ENCODE measurements at regions not wholly inside any gene's neighbourhood (a gene's known extent, or its start where the extent isn't known, plus 50 kb on each side); places are given as distances from the start of the nearest gene placed in this dataset.

DNA sequence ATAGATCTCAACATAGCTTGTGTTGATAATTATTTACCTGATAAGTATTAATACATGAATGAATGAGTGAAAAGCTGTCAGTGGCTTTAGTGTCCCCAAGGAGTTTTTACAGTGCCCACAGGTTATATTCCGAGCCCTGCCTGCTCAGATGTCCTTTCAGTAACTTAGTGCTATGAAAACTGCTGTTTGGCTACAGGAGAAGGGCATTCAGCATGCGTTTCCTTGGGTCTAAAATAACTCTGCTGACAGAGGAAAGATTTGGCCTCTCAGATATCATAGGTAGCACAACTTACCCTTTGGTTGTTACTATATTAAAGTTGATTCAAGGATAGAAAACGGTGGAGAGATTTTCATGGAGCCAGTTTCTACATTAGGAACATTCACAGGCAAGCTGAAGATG is 241.0 kb downstream of the ETAA1 start:
- H3K27ac Mint-ChIP-seq, result no peak overlapping the region
- H3K36me3 Mint-ChIP-seq, result no peaks in the 10 kb centered on the region
- no peaks in the 10 kb centered on the region for H3K27me3 Mint-ChIP-seq
- CTCF ChIA-PET, result no interaction called here
- no peak overlapping the region for H3K4me3 Mint-ChIP-seq
- no peaks in the 10 kb centered on the region for H3K9me3 Mint-ChIP-seq
- H3K4me1 Mint-ChIP-seq, result no peaks in the 10 kb centered on the region
- DNase-seq, result no peak

DNA sequence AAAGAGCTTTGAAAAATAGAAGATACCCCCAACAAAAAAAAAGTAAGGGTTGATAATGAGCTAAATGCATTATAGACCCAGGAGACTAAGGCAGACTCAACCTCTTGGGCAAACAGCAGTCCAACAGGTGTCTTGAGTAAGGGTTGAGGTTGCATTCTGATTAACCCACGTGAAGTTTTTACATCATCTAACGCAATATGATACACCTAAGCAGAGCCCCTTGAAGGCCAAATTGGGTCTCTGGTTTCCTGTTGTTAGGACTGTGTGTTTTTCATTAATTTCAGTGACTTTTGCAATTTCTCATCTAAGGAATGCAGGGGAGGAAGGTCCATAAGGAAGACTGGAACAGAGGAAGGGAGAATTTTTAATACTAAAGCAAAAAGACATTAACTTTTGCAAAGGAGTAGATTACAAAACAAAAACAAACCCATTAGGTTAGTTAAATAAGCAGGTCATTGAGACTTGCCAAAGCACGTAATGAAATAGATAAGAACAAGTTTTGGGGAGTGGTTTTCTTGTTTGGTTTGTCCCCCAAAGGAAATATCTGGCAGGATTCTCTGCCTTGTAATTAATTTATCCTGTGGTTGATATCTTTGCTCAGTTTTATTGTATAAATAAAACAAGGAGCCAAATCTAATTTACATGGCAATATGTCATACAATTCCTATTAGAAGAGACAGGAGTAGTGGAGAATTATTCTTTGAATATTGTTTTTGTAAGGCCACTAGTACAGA is 244.3 kb downstream of the ETAA1 start:
- H3K9me3 Mint-ChIP-seq, result peaks cover 2% of the 10 kb centered on the region
- H3K4me3 Mint-ChIP-seq, result no peak overlapping the region
- no peak overlapping the region for H3K27ac Mint-ChIP-seq
- H3K36me3 Mint-ChIP-seq, result no peaks in the 10 kb centered on the region
- H3K27me3 Mint-ChIP-seq, result no peaks in the 10 kb centered on the region
- CTCF ChIA-PET, result no interaction called here
- no peaks in the 10 kb centered on the region for H3K4me1 Mint-ChIP-seq
- no peak for DNase-seq

DNA sequence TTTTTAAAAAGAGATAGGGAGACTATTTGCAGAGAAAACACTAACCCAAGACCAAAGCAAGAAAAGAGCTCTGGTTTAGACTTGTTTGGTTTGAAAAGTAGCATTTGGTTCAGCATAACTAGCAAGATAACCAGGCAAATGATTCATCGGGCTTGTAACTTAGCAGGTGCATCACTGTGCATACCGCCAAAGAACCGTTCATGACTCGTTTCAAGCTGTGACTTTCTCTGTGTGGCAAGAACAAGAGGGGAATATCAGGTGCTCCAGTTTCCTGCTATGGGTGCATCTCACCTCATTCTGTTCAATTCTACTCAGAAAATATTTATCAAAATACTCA is 244.9 kb downstream of the ETAA1 start:
- DNase-seq, result no peak
- no peaks in the 10 kb centered on the region for H3K36me3 Mint-ChIP-seq
- no peaks in the 10 kb centered on the region for H3K4me1 Mint-ChIP-seq
- no peaks in the 10 kb centered on the region for H3K27me3 Mint-ChIP-seq
- H3K27ac Mint-ChIP-seq, result no peak overlapping the region
- H3K4me3 Mint-ChIP-seq, result no peak overlapping the region
- CTCF ChIA-PET, result no interaction called here
- H3K9me3 Mint-ChIP-seq, result peaks cover 6% of the 10 kb centered on the region

DNA sequence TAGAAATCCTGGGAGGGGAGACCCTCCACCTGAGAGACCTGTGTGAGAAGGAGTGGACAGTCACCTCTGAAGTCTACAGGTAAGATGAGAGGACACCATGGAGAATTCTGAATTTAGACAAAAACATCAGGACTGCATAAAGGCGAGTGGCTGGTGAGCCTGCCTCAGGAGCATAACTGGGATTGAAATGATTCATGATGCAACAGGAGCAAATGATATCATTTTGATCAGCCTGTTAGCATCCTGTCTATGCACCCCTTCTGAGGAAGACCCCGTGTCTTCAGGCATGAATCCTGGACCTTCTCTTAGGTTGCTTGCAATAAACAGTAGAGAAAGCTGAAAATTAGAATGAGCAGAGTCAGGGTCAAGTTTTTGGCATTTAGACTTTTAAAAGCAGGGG is 245.8 kb downstream of the ETAA1 start:
- Mint-ChIP-seq H3K9me3 (peaks cover 12% of the 10 kb centered on the region), H3K4me1 (no peaks in the 10 kb centered on the region), H3K27me3 (no peaks in the 10 kb centered on the region), H3K36me3 (no peaks in the 10 kb centered on the region), H3K27ac (no peak overlapping the region), H3K4me3 (no peak overlapping the region)
- CTCF ChIA-PET, result no interaction called here
- DNase-seq, result no peak

DNA sequence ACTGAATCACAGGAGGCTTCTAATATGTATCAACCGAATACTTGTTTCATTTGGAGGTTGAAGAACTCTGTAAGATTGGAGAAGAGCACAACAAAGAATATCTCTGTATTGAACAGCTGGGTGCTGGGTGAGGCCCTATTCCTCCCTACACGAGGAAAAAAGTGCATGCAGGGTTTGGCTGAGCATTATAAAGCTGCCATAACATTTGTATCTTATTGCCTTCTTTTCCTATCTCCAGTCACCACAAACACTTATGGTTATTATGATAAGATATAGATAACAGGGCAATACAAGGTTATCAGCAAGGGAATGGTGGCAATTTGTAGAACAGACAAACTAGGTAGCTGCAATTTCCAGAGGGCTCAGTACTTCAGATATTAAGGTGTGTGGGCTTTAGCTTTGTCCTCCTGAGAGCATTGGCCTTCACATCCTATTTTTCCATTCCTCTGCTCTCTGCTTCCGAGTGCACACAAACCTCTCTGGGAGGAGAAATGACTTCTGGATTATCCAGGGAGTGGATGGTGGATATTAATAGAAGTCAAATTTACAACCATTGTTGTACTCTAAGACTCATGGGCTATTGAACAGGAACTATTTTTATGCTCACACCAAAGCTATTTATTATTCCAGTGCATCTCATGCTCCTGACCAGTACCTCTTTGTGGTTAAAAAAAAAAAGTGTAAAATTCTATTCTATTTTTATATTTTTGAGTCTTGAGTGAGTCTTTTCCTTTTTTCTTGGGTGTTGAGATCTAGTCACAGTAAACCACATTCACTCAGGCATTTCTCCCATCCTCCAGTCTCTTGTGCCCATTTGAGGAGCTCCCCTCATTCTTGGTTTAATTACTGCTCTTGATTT is 248.4 kb downstream of the ETAA1 start:
- no peak overlapping the region for H3K4me3 Mint-ChIP-seq
- H3K4me1 Mint-ChIP-seq, result no peaks in the 10 kb centered on the region
- no peaks in the 10 kb centered on the region for H3K27me3 Mint-ChIP-seq
- H3K36me3 Mint-ChIP-seq, result no peaks in the 10 kb centered on the region
- DNase-seq, result no peak
- no peak overlapping the region for H3K27ac Mint-ChIP-seq
- H3K9me3 Mint-ChIP-seq, result peaks cover 13% of the 10 kb centered on the region
- CTCF ChIA-PET, result no interaction called here

DNA sequence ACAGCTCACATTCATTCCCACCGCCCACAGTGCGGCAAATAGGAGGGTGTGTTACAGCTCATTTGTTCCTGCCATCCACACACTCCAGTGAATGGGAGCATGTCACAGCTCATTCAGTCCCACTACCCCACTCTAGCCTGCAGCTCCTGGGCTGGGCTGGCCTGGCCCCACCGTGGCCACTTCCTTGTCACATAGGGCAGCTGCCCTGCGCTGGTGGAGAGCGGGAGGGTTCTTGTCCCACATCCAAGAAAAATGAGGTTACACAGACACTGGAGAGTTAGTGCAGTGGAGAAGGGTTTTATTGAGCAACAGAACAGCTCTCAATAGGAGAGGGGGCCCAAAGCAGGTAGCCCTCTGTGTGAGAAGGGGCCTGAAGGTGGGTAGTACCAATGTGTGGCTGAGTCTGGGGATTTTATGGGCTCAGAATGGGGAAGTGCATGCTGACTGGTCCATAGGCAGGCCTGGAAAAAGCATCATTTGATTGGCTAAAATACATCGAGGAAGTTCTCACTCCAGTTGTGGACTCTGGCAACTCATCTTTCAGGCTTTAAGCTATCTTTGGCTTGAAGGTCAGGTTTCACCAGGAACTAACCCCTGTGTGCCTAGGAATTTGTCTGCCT is 249.7 kb downstream of the ETAA1 start:
- H3K4me3 Mint-ChIP-seq, result no peak overlapping the region
- H3K27me3 Mint-ChIP-seq, result no peaks in the 10 kb centered on the region
- H3K4me1 Mint-ChIP-seq, result no peaks in the 10 kb centered on the region
- no peaks in the 10 kb centered on the region for H3K36me3 Mint-ChIP-seq
- DNase-seq, result no peak
- CTCF ChIA-PET, result no interaction called here
- H3K27ac Mint-ChIP-seq, result no peak overlapping the region
- H3K9me3 Mint-ChIP-seq, result peaks cover 13% of the 10 kb centered on the region

DNA sequence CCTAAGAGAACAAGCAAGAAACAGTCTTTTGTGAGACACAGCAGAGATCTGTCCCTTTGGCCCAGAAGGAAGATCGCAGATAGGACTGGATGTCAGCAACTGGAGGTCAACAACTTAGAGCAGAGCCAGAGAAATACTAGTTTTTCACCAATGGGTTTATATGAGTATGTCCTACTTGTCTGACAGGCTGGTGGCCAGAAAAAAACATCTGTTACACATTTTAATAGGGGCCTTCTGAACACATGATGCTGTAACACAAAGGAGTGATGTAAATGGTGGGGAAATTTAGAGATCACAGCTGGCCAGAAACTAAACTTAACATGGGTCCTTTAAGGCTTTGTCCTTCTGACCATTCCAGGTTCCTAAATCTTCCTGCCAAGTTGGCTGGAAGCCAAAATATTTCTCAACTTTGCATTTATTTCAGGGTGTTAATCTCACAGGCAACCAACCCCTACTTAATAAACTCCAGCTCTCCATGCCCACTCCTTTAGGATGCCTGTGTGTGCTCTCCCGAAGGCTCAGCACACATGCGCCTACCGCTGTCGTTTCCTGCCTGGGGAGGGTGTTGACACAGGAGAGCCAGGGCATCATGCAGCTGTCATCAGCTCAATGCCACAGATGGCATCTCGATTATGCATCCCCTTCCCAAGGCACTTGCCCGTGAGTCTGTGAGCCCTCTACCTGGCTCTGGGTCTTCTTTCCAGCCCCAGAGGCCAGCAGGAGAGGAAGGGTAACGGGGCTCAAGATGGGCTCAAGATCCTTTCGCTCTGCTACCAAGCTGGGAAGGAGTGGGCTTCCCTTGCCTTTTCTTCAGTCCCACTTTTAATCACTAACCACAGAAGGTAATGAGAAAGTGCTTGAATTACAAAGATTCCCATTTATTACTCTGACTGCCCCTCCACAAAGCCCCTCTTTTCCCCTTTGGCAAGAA is 252.5 kb downstream of the ETAA1 start:
- no peak for DNase-seq
- Mint-ChIP-seq H3K27ac (no peak overlapping the region), H3K4me3 (no peak overlapping the region), H3K9me3 (peaks cover 19% of the 10 kb centered on the region), H3K27me3 (no peaks in the 10 kb centered on the region), H3K4me1 (no peaks in the 10 kb centered on the region), H3K36me3 (no peaks in the 10 kb centered on the region)
- CTCF ChIA-PET, result no interaction called here

DNA sequence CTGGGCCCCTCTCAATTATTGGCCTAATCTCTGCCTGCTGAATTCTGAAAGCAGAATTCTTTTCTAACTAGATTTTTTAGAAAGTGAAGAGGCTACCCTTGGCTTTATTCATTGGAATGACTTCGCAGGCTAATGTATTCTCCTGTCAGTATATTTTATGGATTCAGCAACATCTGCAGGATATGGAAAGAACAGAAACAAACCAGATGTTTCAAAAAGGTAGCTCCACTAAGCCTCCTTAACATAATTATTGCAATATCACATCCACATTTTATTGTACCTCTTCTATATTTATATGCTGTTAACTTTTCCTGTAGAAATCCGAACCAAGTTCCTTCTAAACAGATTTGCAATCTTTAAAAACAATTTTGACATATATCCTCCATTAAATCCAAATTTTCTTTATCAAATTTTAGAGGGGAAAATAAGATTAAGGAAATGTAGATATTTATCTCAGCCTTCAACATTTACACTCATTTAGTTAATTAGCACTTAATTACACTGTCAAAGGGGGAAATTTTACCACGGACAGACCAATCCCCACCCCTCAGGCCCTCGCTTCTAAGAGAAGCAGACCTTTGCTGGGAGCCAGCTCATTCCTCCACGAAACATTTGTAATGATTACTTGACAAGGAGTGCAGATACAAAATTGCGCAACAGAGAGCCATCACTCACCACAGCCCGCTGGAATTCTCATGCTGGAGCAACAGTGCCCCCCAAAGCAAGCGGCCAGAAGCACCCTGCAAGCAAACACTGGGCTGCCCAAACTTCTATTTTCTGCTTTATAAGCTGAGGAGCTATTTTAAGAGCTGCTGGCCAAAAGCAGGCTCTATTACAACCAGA is 253.4 kb downstream of the ETAA1 start:
- H3K4me1 Mint-ChIP-seq, result no peaks in the 10 kb centered on the region
- no peaks in the 10 kb centered on the region for H3K36me3 Mint-ChIP-seq
- CTCF ChIA-PET, result no interaction called here

DNA sequence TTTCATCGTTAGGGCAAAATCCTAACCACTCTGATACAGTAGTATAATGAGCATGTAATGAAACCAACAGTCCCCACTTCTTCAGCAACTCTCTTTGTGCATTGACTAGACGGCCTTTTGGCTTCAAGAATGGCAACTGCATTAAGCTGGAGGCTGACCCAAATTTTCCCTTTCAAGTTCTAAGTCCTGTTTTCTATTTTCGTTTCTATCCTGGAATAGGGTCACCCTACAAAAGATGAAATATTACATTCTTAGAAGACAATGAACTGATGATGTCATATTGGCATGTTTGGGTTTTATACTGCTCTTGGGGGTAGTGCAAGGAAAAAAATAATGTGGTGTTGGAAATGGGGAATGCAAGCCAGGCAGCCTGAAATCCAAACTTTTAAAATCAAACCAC is 254.4 kb downstream of the ETAA1 start:
- Mint-ChIP-seq H3K36me3 (no peaks in the 10 kb centered on the region), H3K9me3 (peaks cover 17% of the 10 kb centered on the region), H3K27me3 (no peaks in the 10 kb centered on the region), H3K4me3 (no peak overlapping the region), H3K27ac (no peak overlapping the region), H3K4me1 (no peaks in the 10 kb centered on the region)
- CTCF ChIA-PET, result no interaction called here
- DNase-seq, result no peak

More for the DNA sequence above, 253.4 kb downstream of the ETAA1 start:
- Mint-ChIP-seq H3K4me3 (no peak overlapping the region), H3K27me3 (no peaks in the 10 kb centered on the region), H3K27ac (no peak overlapping the region), H3K9me3 (peaks cover 19% of the 10 kb centered on the region)
- peak; percentile 21 for DNase-seq

DNA sequence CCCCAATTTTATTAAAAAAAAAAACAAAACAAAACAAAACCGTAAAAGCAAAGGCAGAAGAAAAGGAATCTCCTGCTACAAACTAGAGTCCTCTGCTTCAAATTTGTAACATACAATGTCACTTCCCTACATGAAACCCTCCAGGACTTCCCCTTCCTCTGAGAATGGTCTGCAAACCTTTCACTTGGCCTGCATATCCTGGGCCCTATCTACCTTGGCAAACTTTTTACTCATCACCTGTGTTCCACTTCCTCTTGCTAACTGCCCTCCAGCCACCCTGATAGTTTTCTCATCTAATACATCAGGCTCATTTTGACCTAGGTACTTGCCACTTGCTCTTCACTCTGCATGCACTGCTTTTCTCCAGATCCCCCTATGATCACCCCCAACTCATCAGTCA is 255.5 kb downstream of the ETAA1 start:
- DNase-seq, result no peak
- no peaks in the 10 kb centered on the region for H3K27me3 Mint-ChIP-seq
- CTCF ChIA-PET, result no interaction called here
- no peak overlapping the region for H3K4me3 Mint-ChIP-seq
- no peaks in the 10 kb centered on the region for H3K36me3 Mint-ChIP-seq
- no peak overlapping the region for H3K27ac Mint-ChIP-seq
- H3K9me3 Mint-ChIP-seq, result peaks cover 10% of the 10 kb centered on the region
- H3K4me1 Mint-ChIP-seq, result no peaks in the 10 kb centered on the region

DNA sequence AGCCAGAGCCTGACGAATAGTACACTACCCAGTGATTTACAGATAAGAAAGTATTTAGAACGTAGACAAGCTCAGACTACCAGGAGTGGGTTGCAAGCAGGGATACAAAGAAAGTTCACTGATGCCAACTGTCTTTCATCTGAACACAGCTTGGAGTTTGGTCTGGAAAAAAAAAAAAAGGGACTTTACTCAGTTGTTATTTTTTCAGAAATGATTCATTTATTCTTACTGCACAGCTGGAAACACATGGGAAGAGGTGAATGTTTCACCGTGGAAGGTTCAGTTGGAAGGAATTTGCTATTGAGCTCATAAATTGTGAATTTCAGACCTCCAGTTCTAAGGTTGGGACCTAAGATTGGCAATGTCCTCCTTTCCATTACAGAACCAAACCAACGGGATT is 259.7 kb downstream of the ETAA1 start:
- Mint-ChIP-seq H3K36me3 (no peaks in the 10 kb centered on the region), H3K4me1 (no peaks in the 10 kb centered on the region), H3K4me3 (no peak overlapping the region), H3K9me3 (peaks cover 6% of the 10 kb centered on the region), H3K27ac (no peak overlapping the region), H3K27me3 (no peaks in the 10 kb centered on the region)
- no peak for DNase-seq
- CTCF ChIA-PET, result no interaction called here

DNA sequence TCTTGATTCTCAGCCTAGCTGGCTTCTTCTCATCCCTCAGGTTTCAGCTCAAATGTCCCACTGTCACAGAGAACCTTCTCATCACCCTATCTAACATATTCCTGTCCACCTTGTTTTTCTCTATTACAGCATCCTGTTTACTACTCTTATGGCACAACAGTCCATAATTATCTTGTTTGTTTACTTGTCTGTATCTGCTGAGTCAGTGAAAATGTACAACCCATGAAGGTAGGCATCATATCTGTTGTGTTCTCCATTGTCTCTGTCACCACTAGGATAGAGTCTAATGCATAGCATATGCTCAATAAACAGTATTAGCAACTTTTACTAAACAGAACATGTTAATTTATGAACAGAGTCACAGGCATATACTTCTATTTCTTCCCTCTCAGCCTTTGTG is 261.7 kb downstream of the ETAA1 start:
- DNase-seq, result no peak
- no peaks in the 10 kb centered on the region for H3K4me1 Mint-ChIP-seq
- H3K4me3 Mint-ChIP-seq, result no peak overlapping the region
- peaks cover under 1% of the 10 kb centered on the region for H3K9me3 Mint-ChIP-seq
- no peaks in the 10 kb centered on the region for H3K27me3 Mint-ChIP-seq
- CTCF ChIA-PET, result no interaction called here
- no peak overlapping the region for H3K27ac Mint-ChIP-seq
- no peaks in the 10 kb centered on the region for H3K36me3 Mint-ChIP-seq

DNA sequence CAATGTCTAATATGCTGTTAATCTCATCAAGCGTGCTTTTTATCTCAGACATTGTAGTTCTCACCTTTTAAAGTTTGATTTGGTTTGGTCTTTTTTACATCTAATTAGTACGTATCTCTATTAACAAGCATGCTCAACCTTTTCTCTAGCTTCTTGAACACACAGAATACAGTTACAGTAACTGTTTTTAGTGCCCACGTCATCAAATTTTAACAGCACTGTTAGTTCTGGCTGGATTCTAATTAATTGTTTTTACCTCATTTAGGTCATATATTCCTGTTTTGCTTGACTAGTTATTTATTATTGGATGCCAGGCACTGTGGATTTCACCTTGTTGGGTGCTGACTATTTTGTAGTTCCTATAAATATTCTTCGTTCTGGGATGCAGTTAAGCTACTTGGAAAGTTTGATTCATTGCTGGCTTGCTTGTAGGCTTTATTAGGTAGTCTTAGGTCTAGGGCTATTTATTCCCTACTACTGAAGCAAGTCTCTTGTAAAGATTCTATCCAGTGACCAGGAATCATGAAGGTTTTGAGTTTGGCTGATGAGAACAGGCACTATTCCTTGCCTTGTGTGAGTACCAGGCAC is 263.0 kb downstream of the ETAA1 start:
- CTCF ChIA-PET, result no interaction called here
- no peaks in the 10 kb centered on the region for H3K9me3 Mint-ChIP-seq
- no peak overlapping the region for H3K4me3 Mint-ChIP-seq
- no peak for DNase-seq
- H3K4me1 Mint-ChIP-seq, result no peaks in the 10 kb centered on the region
- H3K36me3 Mint-ChIP-seq, result no peaks in the 10 kb centered on the region
- H3K27me3 Mint-ChIP-seq, result no peaks in the 10 kb centered on the region
- H3K27ac Mint-ChIP-seq, result no peak overlapping the region
